HG02870 (cell line): ENCODE measurements at regions not wholly inside any gene's neighbourhood (a gene's known extent, or its start where the extent isn't known, plus 50 kb on each side); places are given as distances from the start of the nearest gene placed in this dataset.
"Not testable (repeated sequence)": the region's sequence is repeated elsewhere in the genome, so short reads cannot be mapped to it uniquely, and the experiment has no call there.

Experiments used
- ATAC-seq: cut with Tn5 transposase; IDR thresholded peaks from one replicate; pipeline ENCODE4 v1.9.1; 2021; ENCODE audit warnings: mild to moderate bottlenecking, moderate library complexity; ENCODE audit not compliant: unreplicated experiment

DNA sequence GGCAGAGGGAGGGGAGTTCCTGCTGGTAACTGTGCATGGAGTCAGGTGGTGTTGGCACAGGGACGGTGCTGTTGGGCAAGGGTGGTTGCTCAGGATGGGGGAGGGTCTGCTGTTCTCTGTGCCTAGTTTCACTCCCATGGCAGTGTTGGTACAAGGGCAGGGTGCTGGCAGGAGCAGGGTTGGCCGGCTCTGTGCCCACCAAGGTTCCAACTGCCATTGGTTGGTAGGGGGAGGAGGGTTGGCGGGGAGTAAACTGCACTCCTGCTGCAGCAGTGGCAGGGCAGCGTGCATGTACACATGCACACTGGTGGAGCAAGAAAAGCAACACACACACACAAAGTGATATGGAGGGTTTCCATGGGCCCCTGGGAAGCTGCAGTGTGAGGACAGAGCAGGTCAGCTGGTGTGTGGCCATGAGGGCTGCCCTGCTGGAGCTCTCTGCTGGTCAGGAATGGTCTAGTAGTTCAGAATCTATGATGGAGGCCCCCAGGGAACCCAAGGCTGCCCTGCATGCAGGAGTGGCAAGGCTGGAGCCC is 269.9 kb upstream of the MGAT4C start:
- no peak for ATAC-seq

DNA sequence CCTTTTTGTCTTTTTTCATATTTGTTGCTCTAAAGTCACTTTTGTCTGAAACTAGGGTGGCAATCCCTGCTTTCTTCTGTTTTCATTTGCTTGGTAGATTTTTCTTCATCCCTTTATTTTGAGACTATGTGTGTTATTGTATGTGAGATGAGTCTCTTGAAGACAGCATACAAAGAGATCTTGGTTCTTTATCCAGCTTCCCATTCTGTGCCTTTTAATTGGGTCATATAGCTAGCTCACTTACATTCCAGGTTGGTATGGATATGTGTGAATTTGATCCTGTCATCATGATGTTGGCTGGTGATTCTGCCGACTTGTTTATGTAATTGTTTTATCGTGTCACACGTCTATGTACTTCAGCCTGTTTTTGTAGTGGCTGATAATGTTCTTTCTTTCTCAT is 267.7 kb upstream of the MGAT4C start:
- ATAC-seq, result no peak

DNA sequence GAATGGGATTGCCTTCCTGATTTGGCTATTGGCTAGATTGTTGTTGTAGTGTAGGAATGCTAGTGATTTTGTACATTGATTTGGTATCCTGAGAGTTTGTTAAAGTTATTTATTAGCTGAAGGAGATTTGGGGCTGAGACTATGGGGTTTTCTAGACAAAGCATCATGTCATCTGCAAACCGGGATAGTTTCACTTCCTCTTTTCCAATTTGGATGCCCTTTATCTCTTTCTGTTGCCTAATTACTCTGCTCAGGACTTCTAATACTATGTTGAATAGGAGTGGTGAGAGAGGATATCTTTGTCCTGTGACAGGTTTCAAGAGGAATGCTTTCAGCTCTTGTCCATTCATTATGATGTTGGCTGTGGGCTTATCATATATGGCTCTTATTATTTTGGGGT is 265.7 kb upstream of the MGAT4C start:
- ATAC-seq, result no peak

DNA sequence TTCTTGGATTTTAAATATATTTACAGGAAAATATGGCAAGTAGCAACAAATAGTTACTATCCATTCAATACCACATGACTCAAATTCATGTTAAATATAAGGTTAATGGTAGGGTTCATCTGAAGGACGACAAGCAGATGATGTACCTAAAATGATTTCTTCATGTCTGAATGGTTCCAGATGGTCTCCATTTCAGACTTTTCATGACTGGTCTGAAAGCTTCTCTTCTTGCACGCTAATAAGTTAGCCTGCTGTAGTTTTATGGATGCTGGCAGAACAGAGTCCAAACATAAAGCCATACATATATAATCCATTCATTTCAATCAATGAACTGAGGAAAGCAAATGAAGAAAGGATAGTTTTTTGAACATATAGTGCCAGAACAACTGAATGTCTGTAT is 257.0 kb upstream of the MGAT4C start:
- no peak for ATAC-seq

DNA sequence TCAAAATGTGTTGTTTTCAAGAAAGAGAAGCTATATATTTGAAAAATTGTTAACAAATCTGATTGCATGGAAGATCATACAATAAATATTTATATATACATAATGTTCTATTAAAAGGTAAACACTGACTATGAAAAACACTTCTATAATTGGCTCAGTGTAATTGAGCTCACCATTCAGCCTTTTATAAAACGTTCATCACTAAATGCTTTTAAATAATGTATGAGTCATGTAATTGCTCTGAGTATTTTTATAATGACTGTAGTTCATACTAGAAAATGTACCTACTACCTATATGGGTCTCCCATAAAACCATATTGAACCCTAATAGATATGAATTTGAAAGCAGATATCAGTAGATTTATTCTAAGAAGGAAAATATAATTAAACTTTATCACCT is 240.4 kb upstream of the MGAT4C start:
- no peak for ATAC-seq

DNA sequence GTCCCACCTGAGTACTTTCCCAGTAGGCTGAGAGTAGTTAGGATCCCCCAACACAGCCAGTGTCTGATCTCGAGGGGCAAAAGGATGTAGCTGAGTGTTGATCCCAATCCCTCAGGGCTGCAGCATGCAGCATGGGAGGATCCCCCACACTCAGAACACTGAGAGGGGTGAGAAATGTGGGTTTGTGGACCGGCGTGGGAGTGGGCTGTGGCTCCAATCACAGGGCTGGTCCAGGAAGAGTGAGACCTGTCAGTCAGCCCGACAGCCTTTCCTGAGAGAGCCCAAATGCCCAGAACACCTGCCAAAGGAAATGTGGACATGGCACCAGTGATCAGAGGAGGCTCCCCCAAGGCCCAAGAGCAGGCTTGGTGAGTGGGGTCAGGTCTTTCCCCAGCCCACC is 228.3 kb upstream of the MGAT4C start:
- ATAC-seq, result no peak

DNA sequence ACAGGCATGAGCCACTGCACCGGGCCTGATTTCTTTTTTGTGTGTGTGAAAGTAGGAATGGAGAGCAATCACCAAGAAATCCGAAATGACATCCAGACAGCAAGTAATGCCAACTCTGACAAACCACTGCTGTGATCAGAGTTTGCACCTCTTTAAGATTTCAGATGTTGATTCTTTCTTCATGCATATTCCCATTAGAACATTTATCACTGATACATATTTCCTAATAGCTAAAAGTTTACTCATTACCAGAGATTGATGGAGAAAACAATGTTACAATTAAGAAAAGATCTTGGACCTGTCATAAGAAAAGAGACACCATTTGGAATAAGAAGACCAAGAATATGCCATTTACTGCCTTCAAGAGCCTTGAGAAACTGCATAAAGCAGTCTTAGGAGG is 217.0 kb upstream of the MGAT4C start:
- ATAC-seq, result no peak

DNA sequence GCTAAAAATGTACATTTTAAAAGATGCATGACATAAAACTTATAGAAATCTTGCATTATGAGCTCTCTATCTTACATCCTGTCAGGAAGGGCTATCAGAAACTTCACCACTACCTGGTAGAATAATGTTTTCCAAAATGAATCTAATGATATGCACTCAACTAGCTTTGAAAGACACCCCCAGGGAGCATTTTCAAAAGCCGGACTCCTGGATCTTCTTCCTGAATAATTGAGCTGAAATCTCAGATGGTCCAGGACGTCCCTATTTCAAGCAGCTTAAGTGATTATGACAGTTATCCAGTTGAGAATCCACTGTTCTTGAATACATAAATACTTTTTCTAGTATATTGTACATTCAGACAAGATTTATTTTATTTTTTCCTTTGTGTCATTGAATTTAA is 200.6 kb upstream of the MGAT4C start:
- no peak for ATAC-seq

DNA sequence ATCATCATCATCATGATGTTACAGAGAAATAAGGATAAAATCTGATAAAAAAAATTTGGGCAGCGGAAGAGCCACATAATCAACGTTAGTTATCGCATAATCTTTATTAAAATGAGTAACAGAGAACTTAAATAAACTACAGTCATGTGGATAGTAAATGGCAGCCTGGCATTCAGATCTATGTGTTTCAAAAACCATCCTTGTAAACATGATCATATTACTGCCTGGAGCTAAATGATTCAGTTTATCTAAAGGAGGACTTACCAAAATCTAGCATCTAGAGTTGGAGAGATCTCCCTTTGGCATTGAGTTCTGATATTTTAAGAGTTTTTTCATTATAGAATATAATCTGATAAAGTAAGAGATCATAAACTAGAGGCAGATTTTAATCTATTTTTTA is 200.1 kb upstream of the MGAT4C start:
- no peak for ATAC-seq

DNA sequence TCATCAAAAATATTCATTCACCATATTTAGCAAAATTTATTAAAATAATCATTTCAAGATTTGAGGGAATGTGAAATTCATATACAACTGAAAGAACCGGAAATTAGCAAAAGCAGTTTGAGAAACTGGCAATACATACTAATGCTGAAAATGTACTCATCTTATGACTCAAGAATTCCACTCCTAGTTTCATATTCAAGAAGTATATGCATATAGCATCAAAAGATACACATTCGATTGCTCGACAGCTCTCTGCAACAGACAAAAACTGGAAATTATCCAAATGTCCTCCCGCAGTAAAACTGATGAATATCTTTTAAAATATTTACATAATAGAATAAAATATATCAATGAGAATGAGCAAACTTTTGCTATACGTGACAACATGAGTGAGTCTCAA is 189.2 kb upstream of the MGAT4C start:
- no peak for ATAC-seq

DNA sequence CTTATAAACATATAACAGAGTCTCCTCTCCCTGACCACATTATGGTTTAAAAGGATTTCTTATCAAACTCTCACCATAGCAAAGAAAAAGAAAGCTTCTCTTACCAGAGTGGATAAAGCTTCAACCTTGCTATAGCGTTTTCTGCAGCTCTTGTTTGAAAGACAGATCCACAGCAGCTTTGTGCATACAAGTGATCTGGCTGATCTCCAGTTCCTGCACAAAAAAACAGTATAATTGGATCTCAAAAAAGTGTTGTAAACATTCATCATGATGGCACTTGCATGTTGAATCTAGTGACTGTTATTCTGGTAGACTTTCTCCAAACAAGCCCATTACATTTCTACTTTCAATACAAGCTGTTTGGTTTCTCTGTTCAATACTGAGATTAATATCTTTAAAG is 178.9 kb upstream of the MGAT4C start:
- no peak for ATAC-seq

DNA sequence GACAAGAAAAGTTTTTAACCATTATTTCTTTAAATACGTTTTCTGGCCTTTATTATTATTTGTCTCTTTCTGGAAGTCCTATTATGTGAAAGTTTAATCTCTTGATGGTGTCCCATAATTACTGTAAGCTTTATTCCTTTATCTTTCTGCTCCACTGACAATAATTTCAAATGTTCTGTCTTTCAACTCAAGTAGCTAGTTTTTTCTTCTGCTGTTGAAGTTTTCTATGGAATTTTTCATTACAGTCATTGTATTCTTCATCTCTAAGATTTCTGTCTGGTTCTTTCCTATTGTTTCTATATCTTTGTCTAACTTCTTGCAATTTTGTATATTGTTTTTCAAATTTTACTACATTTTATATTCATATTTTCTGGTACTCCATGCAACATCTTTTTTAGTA is 173.6 kb upstream of the MGAT4C start:
- ATAC-seq, result no peak

DNA sequence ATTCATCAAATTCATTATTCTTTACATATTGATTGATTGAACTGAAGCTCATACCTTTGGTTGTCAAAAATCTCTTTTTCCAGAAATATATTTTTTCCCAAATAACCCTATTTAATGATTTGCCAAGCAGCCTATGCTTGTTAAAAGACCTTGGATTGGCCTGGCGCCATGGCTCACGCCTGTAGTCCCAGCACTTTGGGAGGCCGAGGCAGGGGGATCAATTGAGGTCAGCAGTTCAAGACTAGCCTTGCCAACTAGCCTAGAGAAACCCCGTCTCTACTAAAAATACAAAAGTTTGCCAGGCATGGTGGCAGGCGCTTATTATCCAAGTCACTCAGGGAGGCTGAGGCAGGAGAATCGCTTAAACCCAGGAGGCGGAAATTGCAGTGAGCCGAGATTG is 165.1 kb upstream of the MGAT4C start:
- ATAC-seq, result no peak

DNA sequence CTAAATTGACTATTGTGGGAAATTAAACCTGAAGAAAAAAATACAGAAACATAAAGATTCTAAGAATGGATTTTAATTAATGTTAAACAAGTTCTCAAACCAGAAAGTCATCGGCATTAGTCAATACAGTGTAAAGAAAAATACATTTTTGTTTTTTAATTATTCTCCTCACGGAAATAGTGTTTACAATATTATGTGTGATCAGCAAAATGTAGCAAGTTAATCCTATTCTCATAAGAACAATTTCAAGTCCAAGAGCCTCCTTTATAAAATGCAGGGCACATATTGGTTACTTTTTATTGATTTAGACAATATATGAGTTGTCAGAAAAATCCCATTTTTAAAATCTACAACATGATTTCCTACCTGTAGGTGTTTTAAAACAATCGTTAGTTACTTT is 158.0 kb upstream of the MGAT4C start:
- no peak for ATAC-seq

DNA sequence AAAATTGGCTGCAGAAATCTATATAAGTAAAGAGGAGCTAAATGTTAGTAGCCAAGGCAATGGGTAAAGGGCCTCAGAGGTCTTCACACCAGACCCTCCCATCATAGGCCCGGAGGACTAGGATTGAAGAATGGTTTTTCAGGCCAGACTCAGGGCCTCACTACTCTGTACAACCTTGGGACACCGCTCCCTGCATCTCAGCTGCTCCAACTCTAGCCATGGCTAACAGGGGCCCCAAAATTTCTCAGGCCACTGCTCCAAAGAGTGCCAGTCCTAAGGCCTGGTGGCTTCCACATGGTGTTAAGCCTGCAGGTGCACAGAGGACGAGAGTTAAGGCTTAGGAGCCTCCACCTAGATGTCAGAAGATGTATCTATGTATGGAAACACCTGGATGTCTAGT is 155.5 kb upstream of the MGAT4C start:
- ATAC-seq, result no peak

DNA sequence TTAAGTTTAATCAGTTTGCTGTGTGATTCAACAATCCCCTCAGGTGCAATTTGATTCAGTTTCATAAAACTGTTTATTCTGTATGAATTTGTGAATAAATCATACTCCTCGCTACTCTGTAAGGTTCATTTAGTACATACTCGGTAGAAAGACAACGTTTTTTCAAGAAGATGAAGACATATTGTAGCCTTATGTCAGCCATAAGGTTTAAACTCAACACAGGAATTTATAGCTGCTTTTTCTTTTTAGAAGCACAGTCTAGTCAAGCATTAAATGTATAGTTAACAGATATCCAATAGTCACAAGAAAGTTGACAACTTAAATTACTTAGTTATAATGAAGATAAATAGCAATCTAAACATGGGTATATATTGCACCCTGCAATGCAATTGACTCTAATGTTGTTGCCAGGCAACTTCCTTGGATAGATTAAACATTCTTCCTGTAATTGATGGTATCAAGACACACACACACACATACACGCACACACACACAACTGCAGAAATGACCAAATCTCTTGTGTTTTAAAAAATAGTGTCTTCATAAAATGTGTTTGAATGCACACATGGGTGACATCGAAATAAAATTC is 151.5 kb upstream of the MGAT4C start:
- ATAC-seq, result no peak

DNA sequence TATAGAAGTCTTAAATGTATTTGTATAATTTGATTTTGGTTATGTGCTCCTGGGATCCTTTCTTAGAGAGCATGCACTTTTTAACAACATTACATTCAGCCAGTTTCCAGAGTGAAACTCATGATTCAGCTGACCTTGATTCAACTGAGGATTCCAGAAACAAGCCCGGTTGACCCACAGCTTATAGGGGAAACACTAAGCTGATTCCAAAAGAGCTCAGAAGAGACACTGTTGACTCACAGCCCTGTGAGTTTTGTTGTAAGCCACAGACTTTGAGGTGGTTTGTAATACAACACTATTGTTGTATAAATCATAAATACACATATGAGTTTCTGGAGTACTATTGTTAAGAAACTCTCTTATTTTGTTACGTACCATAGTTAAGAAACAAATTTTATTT is 133.8 kb upstream of the MGAT4C start:
- ATAC-seq, result no peak

DNA sequence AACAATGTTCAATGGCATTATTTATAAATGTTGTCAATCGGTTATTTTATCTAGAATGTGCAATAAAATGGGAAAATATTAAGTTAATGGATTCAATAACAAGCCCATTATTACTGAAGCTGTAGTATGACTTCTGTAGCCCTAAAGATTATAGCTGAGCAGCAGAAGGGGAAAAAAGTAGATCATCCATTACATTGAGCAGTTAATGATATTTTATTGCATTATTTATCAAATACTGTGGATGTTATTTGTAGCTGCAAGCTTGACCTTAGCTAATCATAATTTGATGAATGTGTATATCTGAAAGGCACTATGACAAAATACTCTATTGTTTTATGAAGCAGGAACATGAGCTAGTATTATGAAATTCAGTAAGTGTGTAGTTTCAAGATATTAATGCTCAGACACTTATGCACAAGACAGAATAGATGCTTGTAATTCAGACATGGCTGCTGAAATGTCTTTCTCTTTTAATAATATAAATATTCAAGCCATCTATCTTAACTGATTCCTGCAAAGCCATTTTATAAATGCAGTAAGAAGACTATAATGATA is 131.5 kb upstream of the MGAT4C start:
- ATAC-seq, result no peak

DNA sequence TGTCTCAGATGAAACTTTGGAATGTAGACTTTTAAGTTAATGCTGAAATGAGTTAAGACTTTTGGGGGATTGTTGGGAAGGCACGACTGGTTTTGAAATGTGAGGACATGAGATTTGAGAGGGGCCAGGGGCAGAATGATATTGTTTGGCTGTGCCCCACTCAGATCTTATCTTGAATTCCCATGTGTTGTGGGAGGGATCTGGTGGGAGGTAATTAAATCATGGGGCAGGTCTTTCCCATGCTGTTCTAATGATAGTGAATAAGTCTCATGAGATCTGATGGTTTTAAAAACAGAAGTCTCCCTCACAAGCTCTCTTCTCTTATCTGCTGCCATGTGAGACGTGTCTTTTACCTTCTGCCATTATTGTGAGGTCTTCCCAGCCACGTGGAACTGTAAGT is 127.6 kb upstream of the MGAT4C start:
- not testable (repeated sequence) for ATAC-seq

DNA sequence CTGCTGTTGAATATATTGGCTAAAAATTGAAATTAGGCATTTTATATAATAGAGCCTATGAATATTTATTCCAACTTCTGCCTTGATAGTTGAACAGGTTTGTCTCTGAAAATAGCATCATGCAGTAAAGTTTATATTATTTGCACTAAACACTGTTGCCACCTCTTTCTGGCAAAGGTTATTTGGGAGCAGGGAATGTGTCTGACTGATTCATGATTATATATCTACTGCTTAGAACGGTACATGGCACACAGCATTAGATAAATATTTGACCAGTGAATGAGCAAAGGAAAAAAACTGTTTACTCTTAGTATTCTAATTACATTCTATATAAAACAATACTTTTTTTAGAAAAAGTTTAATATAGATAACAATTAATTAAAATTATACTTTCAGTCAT is 123.1 kb upstream of the MGAT4C start:
- ATAC-seq, result no peak

DNA sequence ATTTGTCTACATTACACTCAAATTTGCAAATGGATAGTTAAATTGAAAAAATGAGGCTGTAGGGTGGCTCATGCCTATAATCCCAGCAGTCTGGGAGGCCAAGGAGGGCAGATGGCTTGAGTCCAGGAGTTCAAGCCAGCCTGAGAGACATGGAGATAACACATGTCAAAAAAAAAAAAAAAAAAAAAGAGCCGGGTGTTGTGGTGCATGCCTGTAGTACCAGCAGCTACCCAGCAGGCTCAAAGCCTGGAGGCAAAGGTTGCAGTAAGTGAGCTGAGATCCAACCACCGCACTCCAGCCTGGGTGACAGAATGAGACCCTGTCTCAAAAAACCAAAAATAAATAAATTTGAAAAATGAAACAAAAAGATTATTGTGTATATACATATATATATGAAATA is 119.9 kb upstream of the MGAT4C start:
- no peak for ATAC-seq

DNA sequence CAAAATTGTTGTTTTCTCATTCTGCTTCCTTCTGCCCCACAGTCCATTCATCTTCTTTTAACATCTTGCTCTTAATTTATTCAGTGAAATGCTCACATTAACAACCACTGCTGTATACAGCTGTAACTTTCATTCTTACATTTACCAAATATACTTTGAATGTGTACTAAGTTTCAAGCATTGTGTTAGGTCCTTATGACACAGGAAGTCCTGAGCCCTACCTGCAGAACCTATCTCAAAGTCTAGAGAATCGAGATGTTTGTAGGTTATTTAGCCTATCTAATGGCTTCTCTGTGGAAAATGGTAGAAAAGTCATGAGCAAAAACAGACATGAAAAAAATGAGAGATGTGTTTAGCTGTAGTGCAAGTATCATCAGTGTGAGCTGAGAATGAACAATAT is 117.6 kb upstream of the MGAT4C start:
- no peak for ATAC-seq

DNA sequence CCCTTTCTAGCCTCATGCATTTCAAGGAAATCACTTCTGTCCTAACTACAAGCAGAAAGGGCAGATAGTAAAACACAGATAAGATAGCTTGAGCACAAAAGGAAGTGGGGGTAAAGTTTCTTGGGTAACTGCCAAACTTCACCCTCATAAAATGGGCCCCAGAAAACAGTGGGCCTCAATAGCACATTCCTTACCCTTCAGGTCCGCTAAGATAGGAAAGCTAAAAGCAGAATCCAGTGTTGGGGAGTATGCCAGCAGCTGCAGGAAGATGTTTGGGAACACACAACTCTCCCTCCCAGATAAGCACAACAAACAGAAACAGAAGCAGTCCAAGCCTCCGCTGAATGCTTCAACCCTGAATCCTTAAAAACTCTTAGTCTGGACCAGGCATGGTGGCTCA is 110.9 kb upstream of the MGAT4C start:
- no peak for ATAC-seq
